ENCODE measurements at regions not wholly inside any gene's neighbourhood (a gene's known extent, or its start where the extent isn't known, plus 50 kb on each side); places are given as distances from the start of the nearest gene placed in this dataset.

GRCh38 chr11:104731890-104732289 is 166.4 kb downstream of the CASP12 start:
- intact Hi-C loops (cut with micrococcal nuclease), result no loop called here
- no peak overlapping the region for H3K27ac Mint-ChIP-seq

GRCh38 chr11:104728927-104729326 is 169.3 kb downstream of the CASP12 start:
- CTCF ChIA-PET (ENCODE audit: partially characterized antibody), result no interaction called here
- Mint-ChIP-seq H3K9me3 (peaks cover 0 to 2% (median 0%) of the 10 kb centered on the region in 8 donors), H3K4me1 (peaks cover 0 to 10% (median 5%) of the 10 kb centered on the region in 4 donors), H3K36me3 (no peaks in the 10 kb centered on the region), H3K4me3 (no peak overlapping the region), H3K27me3 (no peaks in the 10 kb centered on the region), H3K27ac (no peak overlapping the region)
- H3K36me3 ChIP-seq (ENCODE audit: insufficient read depth, low read length), result no peaks in the 10 kb centered on the region
- H3K27me3 ChIP-seq (ENCODE audit: insufficient read depth, low read length), result no peaks in the 10 kb centered on the region
- no peaks in the 10 kb centered on the region for H3K4me1 ChIP-seq (ENCODE audit: insufficient read depth, low read length)
- no peak for DNase-seq
- POLR2A ChIA-PET (ENCODE audit: partially characterized antibody), result interaction anchor here (1.4 kb wide), 1 partner anchor 189 kb away, joined by 3 read pairs; no protein-coding TSS in a partner anchor
- no peaks in the 10 kb centered on the region for H3K9me3 ChIP-seq (ENCODE audit: control insufficient read depth in 1 of 2, low read length in 2 of 2)
- H3K27ac ChIP-seq (ENCODE audit: low read depth, low read length), result no peak overlapping the region
- no peak overlapping the region for H3K4me3 ChIP-seq (ENCODE audit: low read length in 2 of 2)
- intact Hi-C loops (cut with micrococcal nuclease), result no loop called here

More at GRCh38 chr11:104731890-104732289, 166.4 kb downstream of the CASP12 start:
- no peaks in the 10 kb centered on the region for H3K36me3 Mint-ChIP-seq
- Histone ChIP-seq H3K27ac (ENCODE audit: low read depth, low read length) (no peak overlapping the region), H3K36me3 (ENCODE audit: insufficient read depth, low read length) (no peaks in the 10 kb centered on the region), H3K4me1 (ENCODE audit: insufficient read depth, low read length) (no peaks in the 10 kb centered on the region), H3K4me3 (ENCODE audit: low read length in 2 of 2) (no peak overlapping the region), H3K27me3 (ENCODE audit: insufficient read depth, low read length) (no peaks in the 10 kb centered on the region), H3K9me3 (ENCODE audit: control insufficient read depth in 1 of 2, low read length in 2 of 2) (no peaks in the 10 kb centered on the region)
- no peaks in the 10 kb centered on the region for H3K27me3 Mint-ChIP-seq
- H3K4me3 Mint-ChIP-seq, result no peak overlapping the region
- peaks cover 3 to 14% (median 10%) of the 10 kb centered on the region in 4 donors for H3K4me1 Mint-ChIP-seq
- ChIA-PET CTCF (ENCODE audit: partially characterized antibody) (no interaction called here), POLR2A (ENCODE audit: partially characterized antibody) (interaction anchor here (3.1 kb wide), 1 partner anchor 25 kb away, joined by 11 read pairs; no protein-coding TSS in a partner anchor)
- DNase-seq, result no peak
- no peaks in the 10 kb centered on the region for H3K9me3 Mint-ChIP-seq

GRCh38 chr11:104727768-104728167 is 170.5 kb downstream of the CASP12 start:
- no peak overlapping the region for H3K4me3 Mint-ChIP-seq

GRCh38 chr11:104727095-104727494 is 171.2 kb downstream of the CASP12 start:
- POLR2A ChIA-PET (ENCODE audit: partially characterized antibody), result no interaction called here
- Mint-ChIP-seq H3K36me3 (peaks cover 0 to 10% of the 10 kb centered on the region in 2 donors), H3K4me1 (peaks cover 0 to 9% (median 4%) of the 10 kb centered on the region in 4 donors), H3K27me3 (no peaks in the 10 kb centered on the region), H3K9me3 (peaks cover 0 to 14% (median 11%) of the 10 kb centered on the region in 8 donors), H3K4me3 (no peak overlapping the region), H3K27ac (no peak overlapping the region)
- Histone ChIP-seq H3K36me3 (ENCODE audit: insufficient read depth, low read length) (no peaks in the 10 kb centered on the region), H3K4me1 (ENCODE audit: insufficient read depth, low read length) (no peaks in the 10 kb centered on the region), H3K27ac (ENCODE audit: low read depth, low read length) (no peak overlapping the region), H3K4me3 (ENCODE audit: low read length in 2 of 2) (no peak overlapping the region), H3K27me3 (ENCODE audit: insufficient read depth, low read length) (no peaks in the 10 kb centered on the region), H3K9me3 (ENCODE audit: control insufficient read depth in 1 of 2, low read length in 2 of 2) (no peaks in the 10 kb centered on the region)
- CTCF ChIA-PET (ENCODE audit: partially characterized antibody), result no interaction called here
- no peak for DNase-seq
- intact Hi-C loops (cut with micrococcal nuclease), result no loop called here

More at GRCh38 chr11:104727768-104728167, 170.5 kb downstream of the CASP12 start:
- Mint-ChIP-seq H3K27me3 (no peaks in the 10 kb centered on the region), H3K4me1 (peaks cover 0 to 10% (median 5%) of the 10 kb centered on the region in 4 donors), H3K9me3 (peaks cover 0 to 11% (median 8%) of the 10 kb centered on the region in 8 donors), H3K27ac (peak overlapping the region in 1 of 7 donors; percentile 18), H3K36me3 (peaks cover 0 to 10% of the 10 kb centered on the region in 2 donors)
- Histone ChIP-seq H3K4me3 (ENCODE audit: low read length in 2 of 2) (no peak overlapping the region), H3K4me1 (ENCODE audit: insufficient read depth, low read length) (no peaks in the 10 kb centered on the region), H3K36me3 (ENCODE audit: insufficient read depth, low read length) (no peaks in the 10 kb centered on the region), H3K27me3 (ENCODE audit: insufficient read depth, low read length) (no peaks in the 10 kb centered on the region), H3K27ac (ENCODE audit: low read depth, low read length) (no peak overlapping the region), H3K9me3 (ENCODE audit: control insufficient read depth in 1 of 2, low read length in 2 of 2) (no peaks in the 10 kb centered on the region)
- intact Hi-C loops (cut with micrococcal nuclease), result no loop called here
- ChIA-PET POLR2A (ENCODE audit: partially characterized antibody) (interaction anchor here (1.4 kb wide), 1 partner anchor 190 kb away, joined by 3 read pairs; no protein-coding TSS in a partner anchor), CTCF (ENCODE audit: partially characterized antibody) (interaction anchor here (1.0 kb wide), 1 partner anchor 9 kb away, joined by 3 read pairs; no protein-coding TSS in a partner anchor)
- no peak for DNase-seq

GRCh38 chr11:104725796-104726408 is 172.4 kb downstream of the CASP12 start:
- intact Hi-C loops (cut with micrococcal nuclease), result loop anchor here (2.0 kb wide), 1 partner anchor 19 kb away; no protein-coding TSS in a partner anchor
- no peaks in the 10 kb centered on the region for H3K27me3 Mint-ChIP-seq
- H3K27ac ChIP-seq (ENCODE audit: low read depth, low read length), result no peak overlapping the region
- no peaks in the 10 kb centered on the region for H3K9me3 ChIP-seq (ENCODE audit: control insufficient read depth in 1 of 2, low read length in 2 of 2)
- no peaks in the 10 kb centered on the region for H3K4me1 ChIP-seq (ENCODE audit: insufficient read depth, low read length)
- H3K4me1 Mint-ChIP-seq, result peaks cover 0 to 6% (median 3%) of the 10 kb centered on the region in 4 donors
- ChIA-PET POLR2A (ENCODE audit: partially characterized antibody) (no interaction called here), CTCF (ENCODE audit: partially characterized antibody) (no interaction called here)
- no peaks in the 10 kb centered on the region for H3K36me3 ChIP-seq (ENCODE audit: insufficient read depth, low read length)
- no peak overlapping the region for H3K4me3 ChIP-seq (ENCODE audit: low read length in 2 of 2)
- no peaks in the 10 kb centered on the region for H3K27me3 ChIP-seq (ENCODE audit: insufficient read depth, low read length)
- H3K36me3 Mint-ChIP-seq, result peaks cover 0 to 10% of the 10 kb centered on the region in 2 donors
- no peak overlapping the region for H3K27ac Mint-ChIP-seq
- no peak for DNase-seq
- no peak overlapping the region for H3K4me3 Mint-ChIP-seq
- H3K9me3 Mint-ChIP-seq, result peaks cover 3 to 14% (median 11%) of the 10 kb centered on the region in 8 donors

- Mint-ChIP-seq H3K36me3 (peaks cover 0 to 5% of the 10 kb centered on the region in 2 donors), H3K4me1 (peaks cover 12 to 18% (median 16%) of the 10 kb centered on the region in 4 donors), H3K9me3 (peaks cover 0 to 10% (median 0%) of the 10 kb centered on the region in 8 donors), H3K27me3 (no peaks in the 10 kb centered on the region), H3K4me3 (no peak overlapping the region), H3K27ac (no peak overlapping the region)
- intact Hi-C loops (cut with micrococcal nuclease), result no loop called here
- CTCF ChIA-PET (ENCODE audit: partially characterized antibody), result interaction anchor here (1.6 kb wide), 1 partner anchor 7 kb away, joined by 3 read pairs; no protein-coding TSS in a partner anchor
- H3K4me3 ChIP-seq (ENCODE audit: low read length in 2 of 2), result no peak overlapping the region
- POLR2A ChIA-PET (ENCODE audit: partially characterized antibody), result no interaction called here
- H3K4me1 ChIP-seq (ENCODE audit: insufficient read depth, low read length), result peaks cover 13% of the 10 kb centered on the region
- H3K9me3 ChIP-seq (ENCODE audit: control insufficient read depth in 1 of 2, low read length in 2 of 2), result no peaks in the 10 kb centered on the region
- H3K27ac ChIP-seq (ENCODE audit: low read depth, low read length), result no peak overlapping the region
- no peak for DNase-seq
- H3K36me3 ChIP-seq (ENCODE audit: insufficient read depth, low read length), result no peaks in the 10 kb centered on the region
- no peaks in the 10 kb centered on the region for H3K27me3 ChIP-seq (ENCODE audit: insufficient read depth, low read length)
Measured at GRCh38 chr11:104713401-104713800, 184.9 kb downstream of the CASP12 start.

- Mint-ChIP-seq H3K27me3 (no peaks in the 10 kb centered on the region), H3K27ac (peak overlapping the region; percentile 86 to 99 (median 96)), H3K36me3 (peaks cover 2 to 11% of the 10 kb centered on the region in 2 donors), H3K9me3 (peaks cover 0 to 2% (median 0%) of the 10 kb centered on the region in 8 donors), H3K4me1 (peaks cover 48 to 62% (median 55%) of the 10 kb centered on the region in 4 donors), H3K4me3 (peak overlapping the region; percentile 71 to 85 (median 80))
- Histone ChIP-seq H3K36me3 (ENCODE audit: insufficient read depth, low read length) (no peaks in the 10 kb centered on the region), H3K4me3 (ENCODE audit: low read length in 2 of 2) (peak overlapping the region; percentile 33 to 37), H3K27ac (ENCODE audit: low read depth, low read length) (peak overlapping the region; percentile 72), H3K4me1 (ENCODE audit: insufficient read depth, low read length) (peaks cover 75% of the 10 kb centered on the region), H3K9me3 (ENCODE audit: control insufficient read depth in 1 of 2, low read length in 2 of 2) (no peaks in the 10 kb centered on the region), H3K27me3 (ENCODE audit: insufficient read depth, low read length) (no peaks in the 10 kb centered on the region)
- intact Hi-C loops (cut with micrococcal nuclease), result loop anchor here (1.0 to 10.0 kb wide), 8 partner anchors 15 to 339 kb away; partner anchors contain the start of genes CARD16 and CASP4
- ChIA-PET CTCF (ENCODE audit: partially characterized antibody) (interaction anchor here (0.7 to 1.6 kb wide), 4 partner anchors 9 to 229 kb away, joined by 3 read pairs; no protein-coding TSS in a partner anchor), POLR2A (ENCODE audit: partially characterized antibody) (interaction anchor here (0.6 to 2.9 kb wide), 24 partner anchors 10 to 1597 kb away, joined by 3 to 19 read pairs (median 4); partner anchors contain the start of genes CASP12, CASP4 and DYNC2H1)
- DNase-seq, result peak; percentile 83 to 90 (median 88)
Measured at GRCh38 chr11:104705490-104706190, 192.6 kb downstream of the CASP12 start.
